ENCODE measurements at regions not wholly inside any gene's neighbourhood (a gene's known extent, or its start where the extent isn't known, plus 50 kb on each side); places are given as distances from the start of the nearest gene placed in this dataset.

- Histone ChIP-seq H3K4me3 (replicated peaks in 1 of 3; ENCODE audit: insufficient read depth in 1 of 3, low read depth in 2 of 3, low read length in 3 of 3) (no peak overlapping the region), H4K20me1 (ENCODE audit: insufficient read depth, low read length) (no peaks in the 10 kb centered on the region), H3K4me1 (ENCODE audit: insufficient read depth, low read length) (no peaks in the 10 kb centered on the region), H3K9me3 (ENCODE audit: low read length) (peaks cover 54% of the 10 kb centered on the region), H2AFZ (ENCODE audit: low read length) (no peak overlapping the region), H3K27ac (ENCODE audit: extremely low read length, insufficient read depth, low read length) (no peak overlapping the region), H3K4me2 (ENCODE audit: low read depth, low read length) (no peak overlapping the region), H3K36me3 (replicated peaks in 1 of 2; ENCODE audit: control insufficient read depth in 1 of 2, insufficient read depth in 2 of 2, low read length in 2 of 2) (no peaks in the 10 kb centered on the region), H3K27me3 (ENCODE audit: control insufficient read depth in 1 of 2, insufficient read depth in 2 of 2, low read length in 2 of 2) (no peaks in the 10 kb centered on the region), H3K9ac (ENCODE audit: insufficient read depth, low read depth, low read length) (no peak overlapping the region), H3K79me2 (ENCODE audit: insufficient read depth, low read length) (no peaks in the 10 kb centered on the region)
- in situ Hi-C loops (cut with HindIII; ENCODE audit: extremely low pct_ligation_motif_present, low pct_unique_long_range_greater_than_20kb) (no loop called here), intact Hi-C loops (cut with micrococcal nuclease; ENCODE audit: unreplicated experiment) (no loop called here)
- POLR2A ChIA-PET: no interaction called here
- DNase-seq (ENCODE audit: low spot score) (no peak), ATAC-seq (no peak), FAIRE-seq (no peak)
- no TSS peak for BruUV-seq (replicated peaks)
- TF ChIP-seq NFIB (CRISPR knock-in tag; IDR thresholded peaks at IDR 0.05; ENCODE audit: borderline replicate concordance): no peak
- TF ChIP-seq MYNN (CRISPR knock-in tag; IDR thresholded peaks at IDR 0.05; ENCODE audit: low read depth): no peak
- no peak for TF ChIP-seq SP4 (CRISPR knock-in tag; IDR thresholded peaks at IDR 0.05)
- no peak for TF ChIP-seq KMT2A (CRISPR knock-in tag; IDR thresholded peaks at IDR 0.05)
- TF ChIP-seq TEAD2 (CRISPR knock-in tag; IDR thresholded peaks at IDR 0.05): no peak
- CTCF ChIA-PET (ENCODE audit: low intra/inter-chr PET ratio, low total read pairs): no interaction called here
- 30% methylated on average over 2 of the region's 2 CpGs for WGBS (ENCODE audit: low lambda C conversion rate)
Measured at GRCh38 chr15:97200161-97200560, 760.3 kb upstream of the ARRDC4 start.

GRCh38 chr15:97210277-97210676 is 750.2 kb upstream of the ARRDC4 start:
- in situ Hi-C loops (cut with HindIII; ENCODE audit: extremely low pct_ligation_motif_present, low pct_unique_long_range_greater_than_20kb) (no loop called here), intact Hi-C loops (cut with micrococcal nuclease; ENCODE audit: unreplicated experiment) (no loop called here)
- no peak overlapping the region for H3K27ac ChIP-seq (ENCODE audit: extremely low read length, insufficient read depth, low read length)
- no peak overlapping the region for H2AFZ ChIP-seq (ENCODE audit: low read length)
- no peak overlapping the region for H3K9ac ChIP-seq (ENCODE audit: insufficient read depth, low read depth, low read length)
- H3K36me3 ChIP-seq (replicated peaks in 1 of 2; ENCODE audit: control insufficient read depth in 1 of 2, insufficient read depth in 2 of 2, low read length in 2 of 2): no peaks in the 10 kb centered on the region
- FAIRE-seq (no peak), ATAC-seq (no peak), DNase-seq (ENCODE audit: low spot score) (no peak)
- H3K79me2 ChIP-seq (ENCODE audit: insufficient read depth, low read length): no peaks in the 10 kb centered on the region
- ChIA-PET CTCF (ENCODE audit: low intra/inter-chr PET ratio, low total read pairs) (no interaction called here), POLR2A (no interaction called here)
- H3K4me2 ChIP-seq (ENCODE audit: low read depth, low read length): no peak overlapping the region
- no peak overlapping the region for H3K4me3 ChIP-seq (replicated peaks in 1 of 3; ENCODE audit: insufficient read depth in 1 of 3, low read depth in 2 of 3, low read length in 3 of 3)
- no peaks in the 10 kb centered on the region for H3K4me1 ChIP-seq (ENCODE audit: insufficient read depth, low read length)
- H3K27me3 ChIP-seq (ENCODE audit: control insufficient read depth in 1 of 2, insufficient read depth in 2 of 2, low read length in 2 of 2): no peaks in the 10 kb centered on the region
- no TSS peak for BruUV-seq (replicated peaks)
- H4K20me1 ChIP-seq (ENCODE audit: insufficient read depth, low read length): no peaks in the 10 kb centered on the region
- peaks cover 27% of the 10 kb centered on the region for H3K9me3 ChIP-seq (ENCODE audit: low read length)
- no peak for TF ChIP-seq FOXA1 (IDR thresholded peaks at IDR 0.05)
- no peak for TF ChIP-seq FOXA1 (CRISPR knock-in tag; IDR thresholded peaks at IDR 0.05)
- no peak for TF ChIP-seq SRF (IDR thresholded peaks at IDR 0.05; ENCODE audit: low read depth, low read length)
- no peak for TF ChIP-seq ZNF841 (CRISPR knock-in tag; IDR thresholded peaks at IDR 0.05; ENCODE audit: borderline replicate concordance)
- no peak for TF ChIP-seq THRA (CRISPR knock-in tag; IDR thresholded peaks at IDR 0.05; ENCODE audit: borderline replicate concordance)
- TF ChIP-seq ZNF18 (CRISPR knock-in tag; IDR thresholded peaks at IDR 0.05; ENCODE audit: insufficient replicate concordance): no peak
- no peak for TF ChIP-seq JARID2 (CRISPR knock-in tag; IDR thresholded peaks at IDR 0.05; ENCODE audit: insufficient replicate concordance)
- TF ChIP-seq ZNF768 (CRISPR knock-in tag; IDR thresholded peaks at IDR 0.05): no peak
- TF ChIP-seq ZMYM3 (CRISPR knock-in tag; IDR thresholded peaks at IDR 0.05): no peak
- TF ChIP-seq ZNF672 (CRISPR knock-in tag; IDR thresholded peaks at IDR 0.05): no peak
- no peak for TF ChIP-seq BCL3 (CRISPR knock-in tag; IDR thresholded peaks at IDR 0.05)
- TF ChIP-seq ZFP62 (CRISPR knock-in tag; IDR thresholded peaks at IDR 0.05): no peak
- no peak for TF ChIP-seq HOXD1 (CRISPR knock-in tag; IDR thresholded peaks at IDR 0.05)
- TF ChIP-seq ZNF234 (CRISPR knock-in tag; conservative IDR thresholded peaks at IDR 0.05): no peak

Data from HepG2 (cell line).